HepG2 (cell line): ENCODE measurements at regions not wholly inside any gene's neighbourhood (a gene's known extent, or its start where the extent isn't known, plus 50 kb on each side); places are given as distances from the start of the nearest gene placed in this dataset.

Experiments
- ATAC-seq: fragments of 200-7000 bp; cut with Tn5 transposase; 3 replicates; pipeline ENCODE4 v1.9.1; 2020; ENCODE audit warnings: mild to moderate bottlenecking, moderate library complexity
- BruUV-seq: library from RNA; stranded (reverse); fragments of 400-500 nt; replicated peaks from 2 replicates; lab custom pipeline; 2021; lab: Mats Ljungman, UMichigan
- CTCF ChIA-PET: fragments of 300-600 bp; formaldehyde crosslinking; extraction: SDS; loops from one replicate; lab custom pipeline; 2021; ENCODE audit warnings: low total read pairs, inconsistent platforms, low intra/inter-chr PET ratio; lab: Yijun Ruan, JAX
- POLR2A ChIA-PET: fragments of 350-600 bp; sonication (Branson Sonifier 250); formaldehyde crosslinking; loops from one replicate; lab custom pipeline; 2020; ENCODE audit warnings: antibody characterized with exemption, inconsistent platforms; lab: Yijun Ruan, JAX
- DNase-seq: peaks from one replicate; pipeline ENCODE4 v3.0.0-alpha.2; 2015; ENCODE audit warnings: low spot score
- FAIRE-seq: peaks from 3 replicates; lab custom pipeline; 2011; peaks lifted over from hg19 to GRCh38; lab: Jason Lieb, UNC
- H2AFZ ChIP-seq: one replicate; pipeline ENCODE4 v1.6.1; 2011; ENCODE audit warnings: low read length, inconsistent platforms
- H3K27ac ChIP-seq: fragments of 300-600 bp; 3 replicates; pipeline ENCODE4 v1.8.0; 2011; ENCODE audit warnings: mixed run types, mild to moderate bottlenecking, mixed read lengths, low read length, inconsistent platforms; ENCODE audit not compliant: insufficient read depth; ENCODE audit errors: extremely low read length
- H3K27me3 ChIP-seq, 2 experiments: fragments of 200-600 bp in 1 of 2; 2 replicates in 1 of 2; 3 replicates in 1 of 2; pipeline versions ENCODE4 v1.6.0 to v1.8.0; 2011; ENCODE audit warnings: low read length in 2 of 2, mild to moderate bottlenecking in 2 of 2, moderate library complexity in 2 of 2, inconsistent platforms in 1 of 2; ENCODE audit not compliant: insufficient read depth in 2 of 2, control insufficient read depth in 1 of 2
- H3K36me3 ChIP-seq, 2 experiments: fragments of 200-600 bp in 1 of 2; replicated peaks in 1 of 2; 2 replicates in 1 of 2; 3 replicates in 1 of 2; pipeline versions ENCODE4 v1.5.1 to v1.8.0; 2011; ENCODE audit warnings: low read length in 2 of 2, inconsistent platforms in 1 of 2; ENCODE audit not compliant: insufficient read depth in 2 of 2, control insufficient read depth in 1 of 2
- H3K4me1 ChIP-seq: 2 replicates; pipeline ENCODE4 v1.5.1; 2012; ENCODE audit warnings: low read length, inconsistent platforms; ENCODE audit not compliant: insufficient read depth
- H3K4me2 ChIP-seq: 2 replicates; pipeline ENCODE4 v1.6.0; 2011; ENCODE audit warnings: low read depth, low read length, inconsistent platforms
- H3K4me3 ChIP-seq, 3 experiments: fragments of 200-600 bp in 1 of 3; sonication (generic), shearing (Covaris generic) in 1 of 3; replicated peaks in 1 of 3; 2 replicates each; pipeline ENCODE4 v1.5.1; 2011 to 2016; ENCODE audit warnings: low read length in 3 of 3, inconsistent platforms in 2 of 3, low read depth in 2 of 3, mild to moderate bottlenecking in 2 of 3, control low read depth in 1 of 3, mixed read lengths in 1 of 3; ENCODE audit not compliant: insufficient read depth in 1 of 3
- H3K79me2 ChIP-seq: one replicate; pipeline ENCODE4 v1.6.1; 2011; ENCODE audit warnings: low read length, inconsistent platforms; ENCODE audit not compliant: insufficient read depth
- H3K9ac ChIP-seq: 2 replicates; pipeline ENCODE4 v1.6.0; 2011; ENCODE audit warnings: mild to moderate bottlenecking, low read depth, low read length, inconsistent platforms; ENCODE audit not compliant: insufficient read depth
- H3K9me3 ChIP-seq: 2 replicates; pipeline ENCODE4 v1.5.1; 2012; ENCODE audit warnings: mild to moderate bottlenecking, low read length
- H4K20me1 ChIP-seq: 2 replicates; pipeline ENCODE4 v1.6.0; 2011; ENCODE audit warnings: inconsistent platforms, mild to moderate bottlenecking, low read length, moderate library complexity; ENCODE audit not compliant: insufficient read depth
- ATF4 ChIP-seq, 2 experiments: fragments of 450-650 bp in 1 of 2; sonication (generic) in 1 of 2; formaldehyde crosslinking; IDR thresholded peaks; 2 replicates each; pipeline versions ENCODE4 v1.5.0 to v1.8.0; 2020 to 2022; ENCODE audit warnings: mild to moderate bottlenecking in 1 of 2, missing genetic modification reagents in 1 of 2
- ATM ChIP-seq: fragments of 450-650 bp; IDR thresholded peaks from 2 replicates; pipeline ENCODE4 v1.7.1; 2017; ENCODE audit warnings: mild to moderate bottlenecking, borderline replicate concordance
- CENPT ChIP-seq: sonication (generic); formaldehyde crosslinking; IDR thresholded peaks from 2 replicates; pipeline ENCODE4 v1.8.0; 2022; ENCODE audit warnings: low read depth, mild to moderate bottlenecking, moderate library complexity, missing genetic modification reagents
- CTCF ChIP-seq: sonication (generic); formaldehyde crosslinking; IDR thresholded peaks from 2 replicates; pipeline ENCODE4 v1.5.0; 2020; ENCODE audit warnings: mild to moderate bottlenecking, missing genetic modification reagents, moderate library complexity
- GLMP ChIP-seq: sonication (generic); formaldehyde crosslinking; IDR thresholded peaks from 2 replicates; pipeline ENCODE4 v1.9.0; 2021; ENCODE audit warnings: missing genetic modification reagents, mild to moderate bottlenecking, borderline replicate concordance
- HNF1B ChIP-seq: sonication (generic); formaldehyde crosslinking; IDR thresholded peaks from 2 replicates; pipeline ENCODE4 v1.5.1; 2020; ENCODE audit warnings: mild to moderate bottlenecking, moderate library complexity, missing genetic modification reagents
- JARID2 ChIP-seq: sonication (generic); formaldehyde crosslinking; IDR thresholded peaks from 2 replicates; pipeline ENCODE4 v1.8.1; 2023; ENCODE audit warnings: missing genetic modification reagents, inconsistent platforms; ENCODE audit not compliant: insufficient replicate concordance
- JUNB ChIP-seq: sonication (generic); formaldehyde crosslinking; IDR thresholded peaks from 2 replicates; pipeline ENCODE4 v1.8.0; 2022; ENCODE audit warnings: missing genetic modification reagents, mild to moderate bottlenecking, borderline replicate concordance
- MIXL1 ChIP-seq: IDR thresholded peaks from 2 replicates; pipeline ENCODE4 v1.6.1; 2016
- PAWR ChIP-seq: sonication (generic); formaldehyde crosslinking; IDR thresholded peaks from 2 replicates; pipeline ENCODE4 v1.4.0; 2020; ENCODE audit warnings: missing genetic modification reagents, mild to moderate bottlenecking, borderline replicate concordance
- RCOR2 ChIP-seq: IDR thresholded peaks from 2 replicates; pipeline ENCODE4 v1.6.1; 2016; ENCODE audit warnings: missing biosample characterization, missing genetic modification reagents
- WIZ ChIP-seq: sonication (generic); formaldehyde crosslinking; IDR thresholded peaks from 2 replicates; pipeline ENCODE4 v1.5.1; 2020; ENCODE audit warnings: mild to moderate bottlenecking, missing genetic modification reagents
- ZFX ChIP-seq: sonication (generic); formaldehyde crosslinking; IDR thresholded peaks from 2 replicates; pipeline ENCODE4 v1.4.0; 2020; ENCODE audit warnings: mild to moderate bottlenecking, low read depth, missing genetic modification reagents, moderate library complexity
- ZNF160 ChIP-seq: sonication (generic); formaldehyde crosslinking; IDR thresholded peaks from 2 replicates; pipeline ENCODE4 v1.8.0; 2022; ENCODE audit warnings: mild to moderate bottlenecking, inconsistent platforms, missing genetic modification reagents
- ZNF678 ChIP-seq: sonication (generic); formaldehyde crosslinking; IDR thresholded peaks from 2 replicates; pipeline ENCODE4 v1.4.0; 2020; ENCODE audit warnings: mild to moderate bottlenecking, missing genetic modification reagents
- ZNF879 ChIP-seq: sonication (generic); formaldehyde crosslinking; IDR thresholded peaks from 2 replicates; pipeline ENCODE4 v1.8.1; 2023; ENCODE audit warnings: missing genetic modification reagents
- in situ Hi-C: cut with HindIII; loops from 2 replicates; pipeline ENCODE4 v1.10.0; 2017; ENCODE audit warnings: low pct_unique_long_range_greater_than_20kb; ENCODE audit not compliant: extremely low pct_ligation_motif_present
- intact Hi-C: fragments of 100-400 bp; cut with micrococcal nuclease; formaldehyde crosslinking; loops from one replicate; pipeline ENCODE4 v1.10.0; 2022; ENCODE audit not compliant: unreplicated experiment

- no peak for TF ChIP-seq ZNF879 (CRISPR knock-in tag)
- TF ChIP-seq PAWR: no peak
- TF ChIP-seq ZNF160: no peak
- TF ChIP-seq MIXL1 (CRISPR knock-in tag): no peak
- TF ChIP-seq GLMP (CRISPR knock-in tag): no peak
- TF ChIP-seq JUNB (CRISPR knock-in tag): no peak
- no peak for TF ChIP-seq JARID2 (CRISPR knock-in tag)
- TF ChIP-seq RCOR2 (CRISPR knock-in tag): no peak
- no peak for TF ChIP-seq HNF1B (CRISPR knock-in tag)
- no peak for TF ChIP-seq ZNF678 (CRISPR knock-in tag)
- no peak for TF ChIP-seq CTCF
- no peak for TF ChIP-seq WIZ (CRISPR knock-in tag)
- TF ChIP-seq ATM: no peak
- no peak for TF ChIP-seq CENPT (CRISPR knock-in tag)
- TF ChIP-seq ZFX: no peak
- no peak for TF ChIP-seq ATF4 (CRISPR knock-in tag; IDR thresholded peaks at IDR 0.05)
- Histone ChIP-seq H2AFZ (no peak overlapping the region), H3K4me3 (no peak overlapping the region), H4K20me1 (no peaks in the 10 kb centered on the region), H3K27ac (no peak overlapping the region), H3K27me3 (no peaks in the 10 kb centered on the region), H3K36me3 (no peaks in the 10 kb centered on the region), H3K9me3 (no peaks in the 10 kb centered on the region), H3K9ac (no peak overlapping the region), H3K79me2 (no peaks in the 10 kb centered on the region), H3K4me1 (peaks cover 73% of the 10 kb centered on the region), H3K4me2 (no peak overlapping the region)
- intact Hi-C loops: no loop called here
- FAIRE-seq: no peak
- in situ Hi-C loops: no loop called here
- no peak for ATAC-seq
- CTCF ChIA-PET: no interaction called here
- no peak for DNase-seq
- POLR2A ChIA-PET: no interaction called here
- no TSS peak for BruUV-seq
Measured at GRCh38 chr1:87800006-87800405, 471.3 kb downstream of the LMO4 start.
